GM12878 (cell line): ENCODE measurements at regions not wholly inside any gene's neighbourhood (a gene's known extent, or its start where the extent isn't known, plus 50 kb on each side); places are given as distances from the start of the nearest gene placed in this dataset.

Experiments used
- ATAC-seq: fragments of 200-7000 bp; cut with Tn5 transposase; 3 replicates; pipeline ENCODE4 v1.9.1; 2020; ENCODE audit warnings: mild to moderate bottlenecking, moderate library complexity
- BruUV-seq: library from RNA; stranded (reverse); fragments of 400-500 nt; replicated peaks from 2 replicates; lab custom pipeline; 2021; lab: Mats Ljungman, UMichigan
- CTCF ChIA-PET: fragments of 300-600 bp; sonication (Branson Sonifier 250); formaldehyde crosslinking; extraction: SDS; loops from one replicate; lab custom pipeline; 2021; ENCODE audit warnings: inconsistent platforms; lab: Yijun Ruan, JAX
- POLR2A ChIA-PET: fragments of 350-600 bp; formaldehyde crosslinking; extraction: SDS; loops from one replicate; lab custom pipeline; 2021; ENCODE audit warnings: inconsistent platforms; lab: Charles Lee
- RAD21 ChIA-PET: fragments of 300-600 bp; sonication (Branson Sonifier 250); formaldehyde crosslinking; loops from one replicate; lab custom pipeline; 2023; ENCODE audit warnings: antibody characterized with exemption; ENCODE audit not compliant: unreplicated experiment; lab: Charles Lee
- SMC1A ChIA-PET: fragments of 300-600 bp; sonication (Branson Sonifier 250); formaldehyde crosslinking; loops from one replicate; lab custom pipeline; 2023; ENCODE audit not compliant: unreplicated experiment, uncharacterized antibody; lab: Charles Lee
- DNase-seq: peaks from one replicate; pipeline ENCODE4 v3.0.0-alpha.2; 2011; ENCODE audit warnings: low read depth, low spot score
- FAIRE-seq: peaks from 3 replicates; lab custom pipeline; 2011; peaks lifted over from hg19 to GRCh38; lab: Jason Lieb, UNC
- H2AFZ ChIP-seq: 2 replicates; pipeline ENCODE4 v1.6.0; 2011; ENCODE audit warnings: low read depth, low read length, control low read depth; ENCODE audit not compliant: control insufficient read depth
- H3K27ac ChIP-seq: 2 replicates; pipeline ENCODE4 v1.5.1; 2011; ENCODE audit warnings: control low read depth; ENCODE audit not compliant: control insufficient read depth, insufficient read depth
- H3K27me3 ChIP-seq, 2 experiments: replicated peaks in 1 of 2; 2 replicates each; pipeline versions ENCODE4 v1.6.0 to v1.6.1; 2011; ENCODE audit warnings: low read length in 1 of 2; ENCODE audit not compliant: control insufficient read depth in 2 of 2, insufficient read depth in 2 of 2
- H3K36me3 ChIP-seq, 2 experiments: 2 replicates each; pipeline ENCODE4 v1.5.1; 2011; ENCODE audit warnings: low read length in 1 of 2; ENCODE audit not compliant: control insufficient read depth in 2 of 2, insufficient read depth in 2 of 2
- H3K4me1 ChIP-seq: 2 replicates; pipeline ENCODE4 v1.6.1; 2011; ENCODE audit warnings: mild to moderate bottlenecking, low read length, moderate library complexity, mixed read lengths; ENCODE audit not compliant: control insufficient read depth, insufficient read depth
- H3K4me2 ChIP-seq: 2 replicates; pipeline ENCODE4 v1.6.0; 2011; ENCODE audit warnings: control low read depth; ENCODE audit not compliant: control insufficient read depth, insufficient read depth
- H3K4me3 ChIP-seq: fragments of 200-600 bp; sonication (generic); 2 replicates; pipeline ENCODE4 v1.5.1; 2016
- H3K79me2 ChIP-seq: 2 replicates; pipeline ENCODE4 v1.6.0; 2011; ENCODE audit warnings: low read length; ENCODE audit not compliant: control insufficient read depth, insufficient read depth
- H3K9ac ChIP-seq: 2 replicates; pipeline ENCODE4 v1.8.0; 2011; ENCODE audit warnings: low read length, control low read depth, mixed read lengths; ENCODE audit not compliant: control insufficient read depth, insufficient read depth
- H3K9me3 ChIP-seq: replicated peaks from 3 replicates; pipeline ENCODE4 v1.5.1; 2011; ENCODE audit warnings: mild to moderate bottlenecking, low read length; ENCODE audit not compliant: control insufficient read depth, insufficient read depth
- H4K20me1 ChIP-seq: 2 replicates; pipeline ENCODE4 v1.6.0; 2011; ENCODE audit not compliant: control insufficient read depth, insufficient read depth
- ATF7 ChIP-seq: fragments of 450-650 bp; IDR thresholded peaks from 2 replicates; pipeline ENCODE4 v1.6.1; 2016; ENCODE audit warnings: low read depth, mild to moderate bottlenecking
- BHLHE40 ChIP-seq, 2 experiments: fragments of 450-650 bp in 1 of 2; IDR thresholded peaks; 2 replicates each; pipeline ENCODE4 v1.6.1; 2011 to 2017; ENCODE audit warnings: low read depth in 2 of 2, borderline replicate concordance in 1 of 2, improper control_type of control experiment in 1 of 2, low read length in 1 of 2, mild to moderate bottlenecking in 1 of 2
- BMI1 ChIP-seq: fragments of 450-650 bp; IDR thresholded peaks from 2 replicates; pipeline ENCODE4 v1.6.1; 2016; ENCODE audit warnings: mild to moderate bottlenecking, moderate library complexity, borderline replicate concordance
- CBX3 ChIP-seq: fragments of 200-600 bp; sonication (generic); IDR thresholded peaks from 2 replicates; pipeline ENCODE4 v1.6.1; 2016; ENCODE audit warnings: low read depth, borderline replicate concordance
- FOXK2 ChIP-seq: fragments of 450-650 bp; IDR thresholded peaks from 2 replicates; pipeline ENCODE4 v1.6.1; 2017; ENCODE audit warnings: mild to moderate bottlenecking, moderate library complexity
- JUNB ChIP-seq: IDR thresholded peaks from 2 replicates; pipeline ENCODE4 v1.6.1; 2016; ENCODE audit warnings: antibody characterized with exemption, mild to moderate bottlenecking
- NFIC ChIP-seq: IDR thresholded peaks from 2 replicates; pipeline ENCODE4 v1.6.1; 2012; ENCODE audit warnings: low read depth, mild to moderate bottlenecking, inconsistent platforms, low read length, moderate library complexity
- NFXL1 ChIP-seq: fragments of 450-650 bp; IDR thresholded peaks from 2 replicates; pipeline ENCODE4 v1.6.1; 2017; ENCODE audit warnings: antibody characterized with exemption, mild to moderate bottlenecking, borderline replicate concordance
- NFYA ChIP-seq: IDR thresholded peaks from 2 replicates; pipeline ENCODE4 v1.6.1; 2011; ENCODE audit warnings: low read depth, mild to moderate bottlenecking, low read length, improper control_type of control experiment, borderline replicate concordance
- NR2F1 ChIP-seq: fragments of 450-650 bp; conservative IDR thresholded peaks from 2 replicates; pipeline ENCODE4 v1.6.1; 2017; ENCODE audit warnings: mild to moderate bottlenecking
- SREBF1 ChIP-seq: IDR thresholded peaks from 2 replicates; pipeline ENCODE4 v1.6.1; 2012; ENCODE audit warnings: mild to moderate bottlenecking, low read length
- SREBF2 ChIP-seq: IDR thresholded peaks from 2 replicates; pipeline ENCODE4 v1.6.1; 2012; ENCODE audit warnings: mild to moderate bottlenecking, low read length
- TCF7 ChIP-seq: IDR thresholded peaks from 2 replicates; pipeline ENCODE4 v1.6.1; 2014; ENCODE audit warnings: antibody characterized with exemption, borderline replicate concordance
- YBX1 ChIP-seq: fragments of 450-650 bp; IDR thresholded peaks from 2 replicates; pipeline ENCODE4 v1.6.1; 2016; ENCODE audit warnings: antibody characterized with exemption
- ZSCAN29 ChIP-seq: fragments of 450-650 bp; IDR thresholded peaks from 2 replicates; pipeline ENCODE4 v1.6.1; 2017; ENCODE audit warnings: mild to moderate bottlenecking, moderate library complexity
- WGBS: methylation state at CpG from one replicate; pipeline ENCODE4 v1.1.6; 2016; ENCODE audit warnings: low lambda C conversion rate; ENCODE audit not compliant: insufficient replicate concordance, insufficient coverage; ENCODE audit errors: missing lambda C conversion rate; 5-methylcytosine and 5-hydroxymethylcytosine counted together
- in situ Hi-C: fragments of 300-500 bp; cut with MboI; formaldehyde crosslinking; loops from 9 replicates; pipeline ENCODE4 v1.14.3; 2018; ENCODE audit warnings: mixed read lengths
- intact Hi-C: fragments of 100-400 bp; cut with micrococcal nuclease; formaldehyde crosslinking; loops from one replicate; pipeline ENCODE4 v1.14.2; 2022; ENCODE audit not compliant: unreplicated experiment
- TF ChIP-seq, protein P1 (sequence below): IDR thresholded peaks from 2 replicates; pipeline ENCODE4 v1.6.1; 2011; ENCODE audit warnings: borderline replicate concordance, low read depth, mild to moderate bottlenecking, moderate library complexity, mixed read lengths, low read length; ENCODE audit not compliant: insufficient read depth; ENCODE audit errors: extremely low read length
- TF ChIP-seq, protein P2 (sequence below): fragments of 450-650 bp; IDR thresholded peaks from 2 replicates; pipeline ENCODE4 v1.6.1; 2017; ENCODE audit warnings: borderline replicate concordance
- TF ChIP-seq, protein P3 (sequence below), 3 experiments: IDR thresholded peaks in 2 of 3; conservative IDR thresholded peaks in 1 of 3; 2 replicates each; pipeline ENCODE4 v1.5.1; 2011; ENCODE audit warnings: low read depth in 3 of 3, low read length in 3 of 3, mild to moderate bottlenecking in 3 of 3, control low read depth in 2 of 3, moderate library complexity in 2 of 3, inconsistent platforms in 1 of 3, mixed read lengths in 1 of 3; ENCODE audit not compliant: control insufficient read depth in 2 of 3, insufficient read depth in 1 of 3; ENCODE audit errors: extremely low read depth in 1 of 3

DNA sequence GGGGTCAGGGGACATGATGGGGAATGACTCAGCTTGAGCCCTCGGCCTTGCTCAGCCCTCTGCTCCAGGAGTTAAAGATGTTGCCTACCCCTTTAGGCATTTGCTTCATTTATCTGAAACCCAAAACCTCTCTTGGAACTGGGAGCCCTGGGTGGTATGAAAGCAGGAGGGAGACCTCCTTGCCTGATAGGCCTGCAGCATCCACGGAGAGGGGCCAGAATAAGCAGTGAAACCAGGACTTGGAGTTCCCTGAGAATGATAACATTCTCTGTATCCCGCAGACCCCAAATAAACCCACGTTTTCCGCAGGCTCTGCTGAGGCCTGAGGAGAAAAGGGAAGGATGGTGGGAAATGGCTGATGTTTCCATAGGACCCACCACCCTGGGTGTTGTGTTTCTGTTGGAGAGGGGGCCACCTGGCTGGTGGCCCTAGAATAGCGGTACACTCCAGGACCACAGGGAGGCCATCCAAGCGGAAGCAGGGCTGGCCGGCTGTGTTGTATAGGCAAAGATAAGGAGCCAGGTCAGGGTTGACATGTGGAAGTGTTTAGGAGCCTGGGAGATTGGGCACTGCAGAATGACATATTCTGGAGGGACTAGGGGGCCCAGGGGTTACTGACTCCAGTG lies 77.4 kb downstream of the FOXD2 start:
- no peak for FAIRE-seq
- intact Hi-C loops: no loop called here

More for the DNA sequence above, 77.4 kb downstream of the FOXD2 start:
- CTCF ChIA-PET: no interaction called here
- peaks cover 0 to 3% of the 10 kb centered on the region in 2 experiments; a peak in 3 of 4 replicates for H3K27me3 ChIP-seq
- no peaks in the 10 kb centered on the region; the same call in 2 of the 3 replicates for H3K9me3 ChIP-seq
- no peaks in the 10 kb centered on the region for H3K4me1 ChIP-seq
- no peak overlapping the region for H3K9ac ChIP-seq
- POLR2A ChIA-PET: no interaction called here
- H4K20me1 ChIP-seq: no peaks in the 10 kb centered on the region
- no peaks in the 10 kb centered on the region for H3K79me2 ChIP-seq
- no TSS peak for BruUV-seq
- no peak overlapping the region for H2AFZ ChIP-seq
- TF ChIP-seq BHLHE40 (IDR thresholded peaks at IDR 0.05; ENCODE audit: borderline replicate concordance in 1 of 2, low read depth in 2 of 2, low read length in 1 of 2) (no peak), SREBF1 (no peak), ZSCAN29 (no peak), TCF7 (no peak), FOXK2 (no peak), YBX1 (no peak), ATF7 (no peak), NFYA (no peak), CBX3 (no peak), NFXL1 (no peak), NFIC (no peak), BMI1 (no peak), SREBF2 (no peak), NR2F1 (no peak), JUNB (no peak)
- TF ChIP-seq, protein P1, sequence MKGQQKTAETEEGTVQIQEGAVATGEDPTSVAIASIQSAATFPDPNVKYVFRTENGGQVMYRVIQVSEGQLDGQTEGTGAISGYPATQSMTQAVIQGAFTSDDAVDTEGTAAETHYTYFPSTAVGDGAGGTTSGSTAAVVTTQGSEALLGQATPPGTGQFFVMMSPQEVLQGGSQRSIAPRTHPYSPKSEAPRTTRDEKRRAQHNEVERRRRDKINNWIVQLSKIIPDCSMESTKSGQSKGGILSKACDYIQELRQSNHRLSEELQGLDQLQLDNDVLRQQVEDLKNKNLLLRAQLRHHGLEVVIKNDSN: no peak
- TF ChIP-seq, protein P2, sequence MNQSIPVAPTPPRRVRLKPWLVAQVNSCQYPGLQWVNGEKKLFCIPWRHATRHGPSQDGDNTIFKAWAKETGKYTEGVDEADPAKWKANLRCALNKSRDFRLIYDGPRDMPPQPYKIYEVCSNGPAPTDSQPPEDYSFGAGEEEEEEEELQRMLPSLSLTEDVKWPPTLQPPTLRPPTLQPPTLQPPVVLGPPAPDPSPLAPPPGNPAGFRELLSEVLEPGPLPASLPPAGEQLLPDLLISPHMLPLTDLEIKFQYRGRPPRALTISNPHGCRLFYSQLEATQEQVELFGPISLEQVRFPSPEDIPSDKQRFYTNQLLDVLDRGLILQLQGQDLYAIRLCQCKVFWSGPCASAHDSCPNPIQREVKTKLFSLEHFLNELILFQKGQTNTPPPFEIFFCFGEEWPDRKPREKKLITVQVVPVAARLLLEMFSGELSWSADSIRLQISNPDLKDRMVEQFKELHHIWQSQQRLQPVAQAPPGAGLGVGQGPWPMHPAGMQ: no peak
- TF ChIP-seq, protein P3, sequence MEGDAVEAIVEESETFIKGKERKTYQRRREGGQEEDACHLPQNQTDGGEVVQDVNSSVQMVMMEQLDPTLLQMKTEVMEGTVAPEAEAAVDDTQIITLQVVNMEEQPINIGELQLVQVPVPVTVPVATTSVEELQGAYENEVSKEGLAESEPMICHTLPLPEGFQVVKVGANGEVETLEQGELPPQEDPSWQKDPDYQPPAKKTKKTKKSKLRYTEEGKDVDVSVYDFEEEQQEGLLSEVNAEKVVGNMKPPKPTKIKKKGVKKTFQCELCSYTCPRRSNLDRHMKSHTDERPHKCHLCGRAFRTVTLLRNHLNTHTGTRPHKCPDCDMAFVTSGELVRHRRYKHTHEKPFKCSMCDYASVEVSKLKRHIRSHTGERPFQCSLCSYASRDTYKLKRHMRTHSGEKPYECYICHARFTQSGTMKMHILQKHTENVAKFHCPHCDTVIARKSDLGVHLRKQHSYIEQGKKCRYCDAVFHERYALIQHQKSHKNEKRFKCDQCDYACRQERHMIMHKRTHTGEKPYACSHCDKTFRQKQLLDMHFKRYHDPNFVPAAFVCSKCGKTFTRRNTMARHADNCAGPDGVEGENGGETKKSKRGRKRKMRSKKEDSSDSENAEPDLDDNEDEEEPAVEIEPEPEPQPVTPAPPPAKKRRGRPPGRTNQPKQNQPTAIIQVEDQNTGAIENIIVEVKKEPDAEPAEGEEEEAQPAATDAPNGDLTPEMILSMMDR (IDR thresholded peaks at IDR 0.05 in 2 of 3, conservative IDR thresholded peaks at IDR 0.05 in 1 of 3; ENCODE audit: control insufficient read depth in 2 of 3, extremely low read depth in 1 of 3, insufficient read depth in 1 of 3, low read depth in 3 of 3, low read length in 3 of 3): no peak
- in situ Hi-C loops: no loop called here
- WGBS: 19% methylated on average over 8 of the region's 8 CpGs
- no peaks in the 10 kb centered on the region for H3K36me3 ChIP-seq
- no peak overlapping the region for H3K4me2 ChIP-seq
- SMC1A ChIA-PET: no interaction called here
- no peak overlapping the region for H3K27ac ChIP-seq
- RAD21 ChIA-PET: no interaction called here
- DNase-seq: no peak
- ATAC-seq: no peak
- H3K4me3 ChIP-seq: no peak overlapping the region
